ENCODE measurements at regions not wholly inside any gene's neighbourhood (a gene's known extent, or its start where the extent isn't known, plus 50 kb on each side); places are given as distances from the start of the nearest gene placed in this dataset.

DNA sequence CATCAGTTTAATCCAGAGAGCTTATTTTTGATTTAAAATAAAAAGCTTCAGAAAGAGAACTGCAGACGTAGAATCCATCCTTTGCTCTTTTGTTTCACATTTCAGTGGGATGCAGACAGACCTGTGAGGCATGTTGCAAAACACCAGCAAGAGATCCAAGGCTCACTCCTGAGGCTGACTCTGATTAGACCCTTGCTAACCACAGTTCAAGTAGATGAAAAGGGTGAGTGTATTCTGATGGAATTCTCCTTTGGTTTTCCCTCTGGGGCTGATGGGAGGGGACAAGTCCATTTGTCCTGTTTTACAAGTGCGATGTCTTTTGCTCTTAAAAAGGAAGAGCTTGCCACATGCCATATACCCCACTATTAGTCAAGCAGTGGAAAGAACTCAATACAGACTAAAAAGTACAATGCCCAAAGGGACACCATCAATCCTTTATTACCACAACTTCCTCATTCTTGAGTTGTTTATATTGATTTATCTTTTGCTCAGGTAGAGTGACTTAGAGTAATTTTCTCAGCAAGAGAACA, 772.7 kb downstream of the MAFB start:
- DNase-seq, result no peak

- no peak for DNase-seq
Observed at GRCh38 chr20:39913274-39913673, 775.8 kb downstream of the MAFB start.

- DNase-seq, result no peak
Observed at GRCh38 chr20:39911497-39911896, 777.5 kb downstream of the MAFB start.

DNA sequence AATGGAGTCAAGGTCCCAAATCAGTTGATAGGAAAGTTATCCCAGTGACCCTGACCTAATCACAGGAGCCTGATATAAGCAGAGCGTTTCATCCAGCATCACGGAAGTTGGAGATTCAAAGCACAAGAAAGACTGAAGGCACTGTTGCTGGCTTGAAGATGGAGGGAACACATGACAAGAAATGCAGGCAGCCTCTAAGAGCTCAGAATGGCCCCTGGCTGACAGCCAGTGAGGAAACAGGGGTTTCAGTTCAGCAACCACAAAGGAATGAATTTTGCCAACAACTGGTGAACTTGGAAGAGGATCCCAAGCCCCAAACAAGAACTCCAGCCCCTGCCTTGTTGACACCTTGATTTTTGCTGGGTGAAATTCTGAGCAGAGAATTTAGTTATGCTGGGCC, 778.5 kb downstream of the MAFB start:
- no peak for DNase-seq

DNA sequence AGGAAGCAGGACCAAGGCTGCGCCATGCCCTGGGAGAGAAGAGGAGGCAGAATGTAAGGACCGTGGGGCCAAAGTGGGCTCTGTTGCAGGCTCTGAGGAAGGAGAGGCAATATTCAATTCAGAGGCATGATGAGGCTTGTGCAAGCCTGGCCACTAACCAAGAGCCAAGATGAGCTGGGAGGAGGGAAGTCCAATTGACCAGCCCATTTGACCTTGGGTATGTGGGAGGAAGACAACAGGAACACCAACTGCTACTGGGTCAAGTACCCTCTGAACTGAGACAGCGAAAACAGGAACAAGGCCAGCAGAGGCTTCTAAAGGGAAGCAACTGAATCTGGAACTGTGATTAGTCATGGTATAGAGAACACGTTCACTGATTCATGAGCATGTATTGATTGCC, 779.6 kb downstream of the MAFB start:
- peak in 1 of 3 donors; percentile 21 for DNase-seq

DNA sequence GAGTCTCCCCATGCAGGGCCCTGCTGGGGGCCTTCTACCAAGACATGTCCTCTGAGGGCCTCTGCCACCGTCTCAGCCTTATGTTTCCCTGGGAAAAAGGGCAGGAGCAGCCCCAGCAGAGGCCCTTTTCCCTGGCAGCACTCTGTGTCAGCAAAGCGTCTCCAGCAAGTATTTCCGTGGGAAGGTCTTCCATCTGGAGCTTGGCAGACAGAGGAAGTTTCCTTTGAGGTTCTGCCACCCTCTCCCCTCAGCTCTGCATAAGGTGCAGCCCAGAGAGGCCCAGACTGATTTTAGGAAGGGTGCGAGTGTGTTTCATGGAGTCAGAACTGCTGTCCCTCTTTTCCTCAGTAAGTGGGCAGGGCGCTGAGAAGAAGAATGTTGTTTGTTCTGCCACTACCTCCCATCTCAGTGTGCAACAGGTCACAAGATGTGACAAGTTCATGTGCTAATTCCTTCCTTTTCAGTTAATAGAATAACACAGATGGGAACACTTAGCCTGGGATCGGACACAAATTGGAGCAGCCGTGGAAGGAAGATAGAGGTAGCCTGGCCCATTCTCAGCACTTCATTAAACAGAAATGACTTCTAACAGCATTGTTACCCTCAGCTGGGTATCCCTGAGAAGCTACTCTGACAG, 784.4 kb downstream of the MAFB start:
- peak in 1 of 3 donors; percentile 48 for DNase-seq

DNA sequence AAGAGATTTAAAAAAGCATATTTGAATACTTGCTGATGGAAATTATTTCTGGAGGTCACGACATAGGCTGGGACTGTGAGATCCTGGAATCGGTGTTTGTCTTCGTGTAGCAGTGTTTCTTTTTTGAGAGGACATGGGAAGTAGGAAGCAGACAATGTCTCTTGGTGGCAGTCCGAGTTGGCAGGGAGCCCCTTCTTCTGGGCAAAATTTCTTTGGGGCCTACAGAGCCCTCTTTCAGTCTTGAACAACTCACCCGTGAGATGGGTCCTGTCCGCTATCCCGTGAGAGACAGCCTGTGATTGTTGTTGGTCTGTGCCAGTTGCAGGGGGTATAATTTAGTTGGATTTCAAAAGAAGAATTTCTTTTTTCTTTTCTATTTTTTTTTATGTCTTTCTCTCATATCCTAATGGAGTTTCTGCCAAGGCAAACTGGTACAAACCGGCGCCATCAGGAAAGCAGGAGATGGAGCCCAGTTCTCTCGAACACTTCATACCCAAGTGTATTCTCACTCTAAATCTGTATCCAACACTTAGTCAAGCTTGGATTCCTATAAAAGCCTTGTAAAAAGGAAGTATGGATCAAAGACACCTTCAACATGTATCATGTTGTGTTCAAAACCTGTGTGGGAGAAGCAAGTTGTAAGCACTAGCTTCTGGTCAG, 785.1 kb downstream of the MAFB start:
- DNase-seq, result no peak

DNA sequence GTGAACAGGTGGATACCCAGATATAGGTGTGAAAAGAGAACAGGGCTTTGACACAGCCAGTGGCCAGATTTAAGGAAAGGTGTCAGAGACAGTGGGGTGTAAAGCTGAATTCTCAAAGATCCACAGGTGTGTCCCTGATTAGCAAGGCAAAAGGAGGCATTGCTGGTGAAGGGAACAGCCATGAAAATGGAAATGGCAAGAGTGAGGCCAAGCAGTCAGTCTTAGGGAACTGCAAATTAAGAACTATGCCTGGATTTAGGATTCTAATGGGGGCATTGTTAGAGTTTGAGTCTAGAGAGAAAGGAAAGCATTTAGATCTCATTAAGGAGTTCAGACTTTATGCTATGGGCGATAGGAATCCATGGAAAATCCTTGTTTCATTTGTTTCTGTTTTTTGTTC, 789.2 kb downstream of the MAFB start:
- DNase-seq, result no peak

GRCh38 chr20:39898467-39898852, 790.6 kb downstream of the MAFB start:
- no peak for DNase-seq

GRCh38 chr20:39897781-39898466, 791.1 kb downstream of the MAFB start:
- DNase-seq, result no peak

DNA sequence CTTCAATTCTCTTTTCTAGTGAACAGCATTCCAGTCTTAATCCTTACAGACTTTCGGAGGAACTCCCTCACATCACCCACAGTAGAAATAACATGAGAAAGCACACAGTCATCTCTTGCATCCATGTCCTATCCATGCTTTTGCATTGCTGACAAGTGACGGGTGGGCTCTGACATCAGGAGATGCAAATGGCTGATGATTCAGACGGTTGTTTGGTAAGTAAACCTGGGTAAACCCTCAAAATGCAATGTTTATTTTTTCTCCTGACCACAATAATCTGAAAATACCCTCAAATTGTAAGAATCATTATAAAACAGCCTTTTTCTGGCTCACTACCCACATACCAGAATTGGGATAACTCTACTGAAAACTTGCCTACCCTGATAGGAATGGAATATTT, 792.0 kb downstream of the MAFB start:
- DNase-seq, result peak in 1 of 3 donors; percentile 86

DNA sequence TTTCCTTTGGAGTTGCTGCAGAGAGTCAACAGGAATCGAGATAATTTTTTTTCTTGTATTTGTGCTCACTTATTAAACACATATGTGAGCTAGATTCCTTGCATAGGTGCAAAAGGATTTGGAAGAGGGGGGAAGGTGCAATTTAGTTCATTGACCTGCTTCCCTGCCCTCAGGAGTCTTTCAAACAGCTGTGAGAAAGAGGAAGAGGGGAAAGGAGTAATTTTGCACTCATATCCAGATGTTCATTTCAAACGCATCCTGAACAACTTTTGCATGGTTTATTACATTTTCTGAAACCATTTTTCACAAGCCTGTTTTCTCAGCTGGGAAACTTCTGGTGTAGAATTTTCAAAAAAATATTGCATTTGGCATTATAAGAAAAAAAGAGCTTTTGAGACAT, 795.0 kb downstream of the MAFB start:
- peak in 1 of 3 donors; percentile 39 for DNase-seq

DNA sequence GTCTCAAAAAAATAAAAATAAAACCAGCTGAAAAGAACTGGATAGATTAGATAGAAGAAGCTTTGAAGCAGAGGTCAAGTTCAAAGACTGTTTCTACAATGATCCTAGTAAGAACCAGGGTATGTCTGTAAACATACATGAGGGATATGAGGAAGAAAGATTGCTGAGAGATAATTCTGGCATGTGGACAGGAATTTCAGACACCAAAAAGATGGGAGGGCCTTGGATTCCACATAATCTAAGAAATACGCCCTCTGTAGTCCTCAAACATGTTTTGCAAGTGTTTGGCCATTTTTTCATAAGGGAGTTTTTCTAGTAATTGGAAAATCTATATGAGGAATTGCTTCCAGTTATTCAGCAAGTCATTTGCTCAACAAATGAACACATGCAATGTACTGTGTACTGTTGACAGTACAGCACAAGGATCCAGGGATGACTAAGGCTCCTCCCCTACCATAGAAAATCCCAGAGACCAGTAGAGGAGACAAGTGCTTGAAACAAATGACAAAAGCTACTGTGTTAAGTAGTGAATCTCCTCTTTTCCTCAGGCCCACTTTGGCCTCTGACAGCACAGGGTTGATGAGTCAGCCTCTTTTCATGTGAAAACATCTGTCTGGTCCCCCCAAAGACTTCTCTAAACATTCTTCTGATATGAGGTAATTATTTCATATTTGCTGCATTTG, 795.9 kb downstream of the MAFB start:
- DNase-seq, result peak; percentile 66 to 83 (median 82)

DNA sequence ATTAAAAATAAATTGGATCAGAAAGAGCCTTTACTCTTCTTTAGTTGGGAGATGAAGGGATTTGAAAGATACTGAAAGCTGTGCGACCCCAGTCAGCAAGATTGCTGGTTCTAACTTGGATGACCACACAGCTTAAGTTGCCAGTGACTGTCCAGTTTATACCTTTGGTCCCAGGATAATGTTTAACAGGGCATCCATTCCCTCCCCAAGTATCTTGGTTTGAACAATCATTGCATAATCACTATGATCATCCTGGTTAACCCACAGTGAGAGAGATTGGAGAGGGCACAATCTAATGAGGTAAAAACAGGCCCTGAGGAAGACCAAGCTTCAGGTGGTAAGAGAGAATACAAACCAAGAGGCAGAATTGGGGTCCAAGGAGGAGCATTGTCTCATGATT, 798.3 kb downstream of the MAFB start:
- DNase-seq, result no peak

DNA sequence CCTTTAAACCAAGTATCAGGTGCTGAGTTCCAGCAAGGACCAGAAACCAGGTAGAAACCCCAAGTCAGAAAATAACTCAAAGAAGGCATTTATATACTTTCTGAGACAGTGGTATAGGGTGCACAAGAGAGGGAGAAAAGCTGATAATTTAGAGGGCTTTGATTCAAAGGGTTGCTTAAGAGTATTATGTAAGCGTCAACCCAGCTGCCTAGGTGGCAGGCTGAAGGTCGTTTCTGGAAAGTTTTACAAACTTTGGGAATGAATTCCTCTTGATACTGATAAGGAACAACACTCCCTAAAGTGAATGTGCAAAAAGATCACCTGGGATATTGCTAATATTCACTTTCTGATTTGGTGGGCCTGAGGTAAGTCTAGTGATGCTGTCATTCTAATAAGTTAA, 800.7 kb downstream of the MAFB start:
- no peak for DNase-seq

- DNase-seq, result peak in 1 of 3 donors; percentile 53
Observed at GRCh38 chr20:39886650-39887190, 802.3 kb downstream of the MAFB start.

DNA sequence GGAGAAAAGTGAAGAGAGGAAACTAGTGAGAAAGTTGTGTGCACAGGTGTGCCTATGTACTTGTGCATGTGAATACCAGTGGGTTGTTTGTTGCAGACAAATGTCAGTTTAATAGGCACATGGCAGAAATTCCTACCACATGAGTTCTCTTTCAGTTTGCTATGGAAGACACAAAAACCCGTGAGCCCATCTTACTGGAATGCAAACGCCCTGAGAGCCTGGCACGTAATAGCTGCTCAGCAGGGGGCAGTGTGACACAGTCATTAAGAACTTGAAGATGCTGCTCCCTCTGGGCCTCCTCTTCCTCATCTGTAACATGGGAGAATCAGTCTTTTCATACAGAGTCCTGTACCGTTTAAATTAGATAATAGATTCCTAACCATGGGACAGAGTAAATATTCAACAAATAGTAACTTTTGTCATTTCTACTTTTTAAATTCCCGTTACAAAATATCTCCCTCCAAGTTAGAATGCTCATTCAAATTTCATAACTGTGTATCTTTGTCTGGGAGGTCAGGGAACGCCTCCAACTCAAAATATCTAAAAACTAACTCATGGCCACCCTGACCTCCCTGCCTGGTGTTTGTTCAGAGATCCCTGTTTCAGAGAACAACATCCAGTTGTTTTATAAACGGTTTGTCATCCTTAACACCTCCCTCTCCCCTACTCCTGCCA, 802.9 kb downstream of the MAFB start:
- peak; percentile 52 to 78 (median 62) for DNase-seq

GRCh38 chr20:39882806-39883205, 806.2 kb downstream of the MAFB start:
- no peak for DNase-seq

- no peak for DNase-seq
Observed at GRCh38 chr20:39880890-39881289, 808.1 kb downstream of the MAFB start.

GRCh38 chr20:39879296-39879695, 809.7 kb downstream of the MAFB start:
- DNase-seq, result no peak

DNA sequence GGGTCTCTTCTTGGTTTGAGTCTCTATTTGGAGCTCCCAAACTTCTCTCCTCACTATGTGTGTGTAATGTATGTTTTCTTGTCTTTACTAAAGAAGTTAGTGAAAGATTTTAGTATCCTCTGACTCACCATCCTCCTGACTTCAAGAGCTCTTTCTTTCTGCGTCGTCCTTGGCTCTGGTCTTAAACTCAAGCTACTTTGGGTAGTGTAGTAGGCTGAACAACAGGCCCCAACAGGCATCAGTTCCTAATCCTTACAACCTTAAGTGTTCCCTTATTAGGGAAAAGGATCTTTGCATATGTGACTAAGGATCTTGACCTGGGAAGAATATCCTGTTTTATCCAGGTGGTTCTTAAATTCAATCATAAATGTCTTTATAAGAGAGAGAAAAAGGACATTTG, 810.2 kb downstream of the MAFB start:
- DNase-seq, result no peak

DNA sequence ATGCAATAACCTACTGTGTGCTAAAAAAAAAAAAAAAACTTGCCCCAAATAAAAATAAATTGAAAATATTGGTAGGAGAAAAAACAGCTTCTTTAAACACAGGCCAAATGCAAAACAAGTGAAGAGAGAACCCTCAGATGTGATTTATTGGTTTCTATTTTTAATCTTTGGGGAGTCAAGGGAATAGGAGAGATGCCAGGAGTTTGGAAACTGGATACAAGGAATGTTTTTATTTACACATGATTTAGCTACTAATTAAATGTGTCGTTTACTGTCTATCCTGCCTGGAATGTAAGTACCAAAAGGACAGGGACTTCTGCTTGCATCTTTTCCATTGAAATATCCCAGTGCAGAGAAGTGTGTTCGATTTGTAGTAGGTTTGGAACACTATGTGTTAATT, 810.7 kb downstream of the MAFB start:
- DNase-seq, result no peak
